ENCODE measurements at regions not wholly inside any gene's neighbourhood (a gene's known extent, or its start where the extent isn't known, plus 50 kb on each side); places are given as distances from the start of the nearest gene placed in this dataset.

- TF ChIP-seq EZH2 (IDR thresholded peaks at IDR 0.05; ENCODE audit: insufficient read depth, poor library complexity, severe bottlenecking) (no peak), EZH2phosphoT487 (IDR thresholded peaks at IDR 0.05; ENCODE audit: insufficient read depth, low read depth) (no peak)
These were observed 81.7 kb downstream of the PPP4R3C start for GRCh38 chrX:27381419-27381818.

Measured in GM23248 (cell line).